ENCODE measurements at regions not wholly inside any gene's neighbourhood (a gene's known extent, or its start where the extent isn't known, plus 50 kb on each side); places are given as distances from the start of the nearest gene placed in this dataset.
"Not testable (repeated sequence)": the region's sequence is repeated elsewhere in the genome, so short reads cannot be mapped to it uniquely, and the experiment has no call there.

DNA sequence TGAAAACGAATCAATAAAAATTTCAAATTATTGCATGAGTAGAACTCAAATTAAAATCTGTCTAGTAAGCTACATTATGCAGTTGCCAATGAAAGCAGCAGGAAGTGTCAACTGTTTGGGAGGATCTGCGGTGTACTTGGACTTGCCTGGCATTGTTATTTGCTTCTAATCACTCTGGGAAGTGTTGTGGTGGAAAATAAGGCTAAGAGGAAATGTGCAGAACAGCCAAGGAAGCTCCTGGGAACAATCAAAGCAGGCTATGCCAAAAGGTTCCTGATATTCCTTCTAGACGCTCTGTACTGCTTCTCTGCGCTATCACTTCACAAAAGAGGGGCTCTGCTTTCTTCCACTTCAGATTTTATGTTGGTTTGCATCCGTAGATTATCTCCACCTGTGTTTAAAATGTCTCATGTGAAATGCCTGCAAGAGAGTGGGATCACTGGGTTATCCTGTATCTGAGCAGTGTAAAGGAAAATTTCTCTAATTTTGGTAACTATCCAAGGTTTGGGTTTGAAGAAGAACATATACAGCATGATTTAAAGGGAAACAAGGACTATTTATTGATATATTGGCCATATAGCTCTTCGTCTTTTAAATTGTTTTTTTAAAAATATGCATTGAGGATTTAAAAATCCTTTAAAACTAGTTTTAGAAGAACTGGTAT lies 182.7 kb upstream of the CSNK1A1L start:
- H3K27ac ChIP-seq: peak overlapping the region in 1 of 2 donors; percentile 59
- no peak overlapping the region for H3K4me3 ChIP-seq
- TF ChIP-seq, protein P1, sequence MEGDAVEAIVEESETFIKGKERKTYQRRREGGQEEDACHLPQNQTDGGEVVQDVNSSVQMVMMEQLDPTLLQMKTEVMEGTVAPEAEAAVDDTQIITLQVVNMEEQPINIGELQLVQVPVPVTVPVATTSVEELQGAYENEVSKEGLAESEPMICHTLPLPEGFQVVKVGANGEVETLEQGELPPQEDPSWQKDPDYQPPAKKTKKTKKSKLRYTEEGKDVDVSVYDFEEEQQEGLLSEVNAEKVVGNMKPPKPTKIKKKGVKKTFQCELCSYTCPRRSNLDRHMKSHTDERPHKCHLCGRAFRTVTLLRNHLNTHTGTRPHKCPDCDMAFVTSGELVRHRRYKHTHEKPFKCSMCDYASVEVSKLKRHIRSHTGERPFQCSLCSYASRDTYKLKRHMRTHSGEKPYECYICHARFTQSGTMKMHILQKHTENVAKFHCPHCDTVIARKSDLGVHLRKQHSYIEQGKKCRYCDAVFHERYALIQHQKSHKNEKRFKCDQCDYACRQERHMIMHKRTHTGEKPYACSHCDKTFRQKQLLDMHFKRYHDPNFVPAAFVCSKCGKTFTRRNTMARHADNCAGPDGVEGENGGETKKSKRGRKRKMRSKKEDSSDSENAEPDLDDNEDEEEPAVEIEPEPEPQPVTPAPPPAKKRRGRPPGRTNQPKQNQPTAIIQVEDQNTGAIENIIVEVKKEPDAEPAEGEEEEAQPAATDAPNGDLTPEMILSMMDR (IDR thresholded peaks at IDR 0.05): no peak
- peaks cover 0 to 8% of the 10 kb centered on the region in 2 donors for H3K4me1 ChIP-seq
- H3K27me3 ChIP-seq: no peaks in the 10 kb centered on the region
- peaks cover 0 to 3% of the 10 kb centered on the region in 2 donors for H3K9me3 ChIP-seq
- H3K36me3 ChIP-seq: no peaks in the 10 kb centered on the region
- no peak for DNase-seq (ENCODE audit: low spot score)

DNA sequence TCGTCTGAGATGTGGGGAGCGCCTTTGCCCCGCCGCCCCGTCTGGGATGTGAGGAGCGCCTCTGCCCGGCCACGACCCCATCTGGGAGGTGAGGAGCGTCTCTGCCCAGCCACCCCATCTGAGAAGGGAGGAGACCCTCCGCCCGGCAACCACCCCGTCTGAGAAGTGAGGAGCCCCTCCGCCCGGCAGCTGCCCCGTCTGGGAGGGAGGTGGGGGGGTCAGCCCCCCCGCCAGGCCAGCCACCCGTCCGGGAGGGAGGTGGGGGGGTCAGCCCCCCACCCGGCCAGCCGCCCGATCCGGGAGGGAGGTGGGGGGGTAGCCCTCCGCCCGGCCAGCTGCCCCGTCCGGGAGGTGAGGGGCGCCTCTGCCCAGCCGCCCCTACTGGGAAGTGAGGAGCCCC lies 174.8 kb upstream of the CSNK1A1L start:
- not testable (repeated sequence) for H3K36me3 ChIP-seq; H3K27me3 ChIP-seq; H3K9me3 ChIP-seq; H3K27ac ChIP-seq; H3K4me3 ChIP-seq; H3K4me1 ChIP-seq; DNase-seq (ENCODE audit: low spot score)

DNA sequence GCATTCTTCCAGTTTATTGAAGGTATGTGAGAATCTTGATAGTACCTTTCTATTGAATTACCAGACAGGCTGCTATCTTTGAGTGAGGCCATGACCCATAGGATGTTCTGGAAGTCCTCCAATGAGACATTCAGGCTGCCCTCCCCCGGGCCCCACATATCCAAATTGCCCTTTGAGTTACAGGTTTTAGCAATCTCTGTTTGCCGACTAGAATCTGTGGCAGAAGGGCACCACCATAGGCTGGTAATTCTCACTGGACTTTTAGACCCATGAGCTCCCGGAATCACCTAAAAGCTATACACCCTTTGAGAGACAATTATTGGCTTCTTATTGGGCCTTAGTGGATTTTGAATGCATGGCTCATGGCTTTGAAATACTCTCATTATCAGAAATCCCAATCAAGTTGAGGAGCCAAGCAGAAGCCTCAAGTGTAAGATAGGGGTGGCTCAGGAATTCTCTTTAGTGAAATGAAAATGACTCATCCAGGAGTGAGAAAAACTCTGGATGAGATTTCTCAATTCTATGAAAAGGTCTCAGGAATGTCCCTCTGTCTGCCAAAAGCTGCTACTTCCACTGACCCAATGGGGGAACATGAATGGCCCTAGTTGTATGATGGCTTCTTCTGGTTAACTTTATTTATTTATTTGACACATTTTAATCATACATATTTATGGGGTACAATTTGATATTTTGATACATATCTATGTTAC lies 172.1 kb upstream of the CSNK1A1L start:
- H3K27me3 ChIP-seq: no peaks in the 10 kb centered on the region
- TF ChIP-seq, protein P1 (IDR thresholded peaks at IDR 0.05): no peak
- no peaks in the 10 kb centered on the region for H3K4me1 ChIP-seq
- DNase-seq (ENCODE audit: low spot score): no peak
- H3K4me3 ChIP-seq: no peak overlapping the region
- no peaks in the 10 kb centered on the region for H3K36me3 ChIP-seq
- no peak overlapping the region for H3K27ac ChIP-seq
- H3K9me3 ChIP-seq: no peaks in the 10 kb centered on the region

DNA sequence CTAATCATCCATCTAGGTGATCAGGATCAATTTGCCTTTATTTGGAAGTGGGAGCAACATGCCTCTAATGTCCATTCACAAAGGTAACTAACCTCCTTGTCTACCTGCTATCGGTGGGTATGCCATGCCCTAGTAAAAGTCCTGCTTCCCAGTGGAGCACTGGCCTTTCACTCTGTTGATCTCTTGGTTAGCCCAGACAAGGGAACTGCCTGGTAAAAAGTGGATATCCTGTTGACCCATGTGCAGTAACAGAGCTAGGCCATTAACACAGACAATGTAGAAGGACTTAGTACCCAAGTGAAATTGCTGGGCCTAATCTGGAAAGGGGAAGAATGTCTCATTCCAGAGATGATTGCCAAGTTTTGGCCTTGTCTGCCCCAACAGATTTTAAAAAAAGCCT lies 171.5 kb upstream of the CSNK1A1L start:
- Histone ChIP-seq H3K9me3 (no peaks in the 10 kb centered on the region), H3K36me3 (no peaks in the 10 kb centered on the region), H3K4me3 (no peak overlapping the region), H3K27me3 (no peaks in the 10 kb centered on the region), H3K27ac (no peak overlapping the region), H3K4me1 (no peaks in the 10 kb centered on the region)
- no peak for DNase-seq (ENCODE audit: low spot score)
- TF ChIP-seq, protein P1 (IDR thresholded peaks at IDR 0.05): no peak

DNA sequence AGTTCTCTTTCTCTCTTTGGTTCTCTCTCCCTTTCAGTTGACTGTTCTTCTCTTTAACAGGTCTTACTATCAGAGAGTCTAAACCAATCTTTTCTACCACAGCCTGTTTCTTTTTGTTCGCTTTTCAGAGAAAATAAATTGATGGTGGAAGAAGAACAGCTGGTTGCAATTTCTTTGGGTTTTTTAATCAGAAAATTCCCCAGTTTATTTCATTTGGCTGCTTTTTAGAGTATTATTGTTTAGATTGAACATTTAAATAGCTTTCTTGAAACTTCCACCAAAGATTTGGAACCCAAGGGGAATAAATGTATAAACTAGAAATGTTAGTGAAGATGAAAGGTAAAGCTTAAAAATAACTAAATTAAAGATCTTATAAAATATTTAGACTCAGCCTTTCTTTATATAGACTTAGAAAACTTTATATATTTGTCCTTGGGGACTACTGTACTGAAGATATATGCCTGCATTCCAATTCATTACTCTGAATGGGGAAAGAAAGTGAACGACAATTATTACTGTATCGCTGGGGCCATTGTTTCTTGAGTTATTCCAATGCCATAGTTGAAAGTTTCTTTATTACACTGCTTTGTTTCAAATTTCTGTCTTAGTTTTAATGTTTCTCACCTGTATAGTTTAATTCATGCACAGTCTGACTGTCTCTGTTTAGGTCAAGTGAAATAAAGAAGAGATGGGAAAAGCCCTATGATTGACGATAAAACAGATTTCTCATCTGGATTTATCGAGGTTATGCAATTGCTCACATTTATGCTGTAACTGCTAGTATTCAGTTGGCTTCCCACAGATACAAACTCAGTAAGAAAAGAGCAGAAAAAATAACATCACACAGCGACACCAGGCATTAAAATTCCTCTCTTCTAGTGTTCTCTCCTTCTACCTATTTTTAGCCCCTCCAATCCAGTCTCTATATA lies 169.4 kb upstream of the CSNK1A1L start:
- TF ChIP-seq, protein P1 (IDR thresholded peaks at IDR 0.05): no peak
- Histone ChIP-seq H3K36me3 (no peaks in the 10 kb centered on the region), H3K27me3 (no peaks in the 10 kb centered on the region), H3K9me3 (peaks cover 0 to 5% of the 10 kb centered on the region in 2 donors), H3K27ac (no peak overlapping the region), H3K4me1 (no peaks in the 10 kb centered on the region), H3K4me3 (no peak overlapping the region)
- no peak for DNase-seq (ENCODE audit: low spot score)

DNA sequence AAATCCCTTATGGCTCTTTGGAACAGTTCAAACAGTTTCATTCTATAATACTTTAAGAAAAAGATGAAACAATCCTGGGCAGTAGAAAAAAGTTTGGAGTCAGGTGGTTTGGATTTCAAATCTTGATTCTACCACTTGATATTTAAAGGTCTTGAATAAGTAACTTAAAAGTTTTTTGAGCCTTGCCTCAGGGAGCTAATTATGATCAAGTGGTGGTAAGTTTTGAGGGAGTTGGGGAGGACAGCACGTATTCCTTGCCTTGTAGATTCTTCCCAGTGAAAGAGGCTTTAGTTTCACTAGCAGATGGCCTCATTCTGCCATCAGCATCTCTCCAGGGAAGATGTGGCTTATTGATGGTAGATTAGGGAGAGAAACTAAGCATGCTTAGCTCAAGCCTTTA lies 168.4 kb upstream of the CSNK1A1L start:
- TF ChIP-seq, protein P1 (IDR thresholded peaks at IDR 0.05): no peak
- Histone ChIP-seq H3K27ac (no peak overlapping the region), H3K9me3 (peaks cover 0 to 11% of the 10 kb centered on the region in 2 donors), H3K36me3 (no peaks in the 10 kb centered on the region), H3K4me1 (no peaks in the 10 kb centered on the region), H3K27me3 (no peaks in the 10 kb centered on the region), H3K4me3 (no peak overlapping the region)
- DNase-seq (ENCODE audit: low spot score): no peak

Data from right atrium auricular region (tissue), 2 donors.